Thoracic aorta (tissue), 2 donors: ENCODE measurements at regions not wholly inside any gene's neighbourhood (a gene's known extent, or its start where the extent isn't known, plus 50 kb on each side); places are given as distances from the start of the nearest gene placed in this dataset.

Experiments
- ATAC-seq: fragments of 150-250 bp; one replicate; pipeline ENCODE4 v1.8.0; 2017; ENCODE audit warnings: low read depth; ENCODE audit not compliant: insufficient number of reproducible peaks, low FRiP score
- DNase-seq: peaks from one replicate; pipeline ENCODE4 v3.0.0-alpha.2; 2020; ENCODE audit warnings: low spot score
- H3K27ac ChIP-seq, 2 donors: fragments of 200-600 bp; sonication (generic); 1 replicate in 1 of 2; 2 replicates in 1 of 2; pipeline ENCODE4 v1.5.1; 2016; ENCODE audit warnings: mild to moderate bottlenecking in 2 of 2, moderate library complexity in 2 of 2
- H3K27me3 ChIP-seq: fragments of 200-600 bp; sonication (generic); replicated peaks from 2 replicates; pipeline ENCODE4 v1.6.0; 2016; ENCODE audit warnings: mild to moderate bottlenecking; ENCODE audit not compliant: insufficient read depth
- H3K36me3 ChIP-seq: fragments of 200-600 bp; sonication (generic); one replicate; pipeline ENCODE4 v1.5.1; 2016
- H3K4me1 ChIP-seq, 2 donors: fragments of 200-600 bp; sonication (generic); 1 replicate in 1 of 2; 2 replicates in 1 of 2; pipeline versions ENCODE4 v1.5.1 to v1.6.0; 2016; ENCODE audit warnings: low read depth in 2 of 2, mild to moderate bottlenecking in 1 of 2; ENCODE audit not compliant: control insufficient read depth in 1 of 2
- H3K4me3 ChIP-seq: fragments of 200-600 bp; sonication (generic); 2 replicates; pipeline ENCODE4 v1.5.1; 2016; ENCODE audit warnings: mild to moderate bottlenecking
- H3K9me3 ChIP-seq: fragments of 200-600 bp; sonication (generic); 2 replicates; pipeline ENCODE4 v1.5.1; 2016
- CTCF ChIP-seq: fragments of 200-600 bp; sonication (generic); IDR thresholded peaks from one replicate; pipeline ENCODE4 v1.5.1; 2019; ENCODE audit warnings: antibody characterized with exemption

- ATAC-seq (no peak), DNase-seq (no peak)
- TF ChIP-seq CTCF: no peak
- no peaks in the 10 kb centered on the region for H3K36me3 ChIP-seq
- H3K27me3 ChIP-seq: no peaks in the 10 kb centered on the region
- H3K4me1 ChIP-seq: no peaks in the 10 kb centered on the region
- no peak overlapping the region for H3K4me3 ChIP-seq
- no peaks in the 10 kb centered on the region for H3K9me3 ChIP-seq
- no peak overlapping the region for H3K27ac ChIP-seq
Observed at GRCh38 chr3:73299184-73299691, 237.8 kb downstream of the EBLN2 start.

- Histone ChIP-seq H3K4me3 (no peak overlapping the region), H3K9me3 (no peaks in the 10 kb centered on the region), H3K4me1 (no peaks in the 10 kb centered on the region), H3K27me3 (no peaks in the 10 kb centered on the region), H3K27ac (no peak overlapping the region), H3K36me3 (no peaks in the 10 kb centered on the region)
- ATAC-seq: no peak
- no peak for DNase-seq
- no peak for TF ChIP-seq CTCF
Observed at GRCh38 chr3:73314151-73314951, 252.9 kb downstream of the EBLN2 start.

GRCh38 chr3:73315706-73316105 lies 254.2 kb downstream of the EBLN2 start:
- no peaks in the 10 kb centered on the region for H3K4me1 ChIP-seq
- DNase-seq: no peak
- ATAC-seq: no peak
- no peaks in the 10 kb centered on the region for H3K27me3 ChIP-seq
- no peak overlapping the region for H3K4me3 ChIP-seq
- no peaks in the 10 kb centered on the region for H3K9me3 ChIP-seq
- no peaks in the 10 kb centered on the region for H3K36me3 ChIP-seq
- no peak overlapping the region for H3K27ac ChIP-seq
- no peak for TF ChIP-seq CTCF

GRCh38 chr3:73319179-73319769 lies 257.8 kb downstream of the EBLN2 start:
- DNase-seq (no peak), ATAC-seq (no peak)

More at GRCh38 chr3:73319179-73319769, 257.8 kb downstream of the EBLN2 start:
- no peak for TF ChIP-seq CTCF
- Histone ChIP-seq H3K4me1 (no peaks in the 10 kb centered on the region), H3K4me3 (no peak overlapping the region), H3K9me3 (no peaks in the 10 kb centered on the region), H3K27ac (no peak overlapping the region), H3K27me3 (no peaks in the 10 kb centered on the region), H3K36me3 (no peaks in the 10 kb centered on the region)
